ENCODE measurements at regions not wholly inside any gene's neighbourhood (a gene's known extent, or its start where the extent isn't known, plus 50 kb on each side); places are given as distances from the start of the nearest gene placed in this dataset.

- no peaks in the 10 kb centered on the region for H3K4me1 ChIP-seq (ENCODE audit: control insufficient read depth, insufficient read depth, low read length)
- no peaks in the 10 kb centered on the region for H3K27me3 ChIP-seq (ENCODE audit: control insufficient read depth, insufficient read depth, low read length)
- no peaks in the 10 kb centered on the region for H3K9me3 ChIP-seq (replicated peaks; ENCODE audit: control insufficient read depth, low read depth, low read length)
- H3K4me3 ChIP-seq (ENCODE audit: low read length), result no peak overlapping the region
- no peak overlapping the region for H3K27ac ChIP-seq (ENCODE audit: low read length)
- DNase-seq, result no peak
- no peaks in the 10 kb centered on the region for H3K36me3 ChIP-seq (ENCODE audit: control insufficient read depth, insufficient read depth, low read length)
These were observed 258.6 kb upstream of the GRM7 start for GRCh38 chr3:6602329-6602728.

GRCh38 chr3:6605227-6605626 is 255.7 kb upstream of the GRM7 start:
- Histone ChIP-seq H3K4me3 (ENCODE audit: low read length) (no peak overlapping the region), H3K27ac (ENCODE audit: low read length) (no peak overlapping the region), H3K4me1 (ENCODE audit: control insufficient read depth, insufficient read depth, low read length) (no peaks in the 10 kb centered on the region), H3K36me3 (ENCODE audit: control insufficient read depth, insufficient read depth, low read length) (no peaks in the 10 kb centered on the region), H3K27me3 (ENCODE audit: control insufficient read depth, insufficient read depth, low read length) (no peaks in the 10 kb centered on the region), H3K9me3 (replicated peaks; ENCODE audit: control insufficient read depth, low read depth, low read length) (no peaks in the 10 kb centered on the region)
- no peak for DNase-seq
- no CpG with 5 or more reads among the region's 3 CpGs for WGBS (ENCODE audit: insufficient coverage)

GRCh38 chr3:6608843-6609242 is 252.1 kb upstream of the GRM7 start:
- H3K36me3 ChIP-seq (ENCODE audit: control insufficient read depth, insufficient read depth, low read length), result no peaks in the 10 kb centered on the region
- no peaks in the 10 kb centered on the region for H3K9me3 ChIP-seq (replicated peaks; ENCODE audit: control insufficient read depth, low read depth, low read length)
- 80% methylated on average over 1 of the region's 4 CpGs for WGBS (ENCODE audit: insufficient coverage)
- H3K4me3 ChIP-seq (ENCODE audit: low read length), result no peak overlapping the region
- H3K27ac ChIP-seq (ENCODE audit: low read length), result no peak overlapping the region
- H3K27me3 ChIP-seq (ENCODE audit: control insufficient read depth, insufficient read depth, low read length), result no peaks in the 10 kb centered on the region
- DNase-seq, result no peak
- H3K4me1 ChIP-seq (ENCODE audit: control insufficient read depth, insufficient read depth, low read length), result no peaks in the 10 kb centered on the region

GRCh38 chr3:6612034-6612616 is 248.8 kb upstream of the GRM7 start:
- Histone ChIP-seq H3K4me1 (ENCODE audit: control insufficient read depth, insufficient read depth, low read length) (no peaks in the 10 kb centered on the region), H3K4me3 (ENCODE audit: low read length) (no peak overlapping the region), H3K36me3 (ENCODE audit: control insufficient read depth, insufficient read depth, low read length) (no peaks in the 10 kb centered on the region), H3K27ac (ENCODE audit: low read length) (no peak overlapping the region), H3K9me3 (replicated peaks; ENCODE audit: control insufficient read depth, low read depth, low read length) (no peaks in the 10 kb centered on the region), H3K27me3 (ENCODE audit: control insufficient read depth, insufficient read depth, low read length) (no peaks in the 10 kb centered on the region)
- DNase-seq, result no peak
- WGBS (ENCODE audit: insufficient coverage), result no CpG with 5 or more reads among the region's 4 CpGs

DNA sequence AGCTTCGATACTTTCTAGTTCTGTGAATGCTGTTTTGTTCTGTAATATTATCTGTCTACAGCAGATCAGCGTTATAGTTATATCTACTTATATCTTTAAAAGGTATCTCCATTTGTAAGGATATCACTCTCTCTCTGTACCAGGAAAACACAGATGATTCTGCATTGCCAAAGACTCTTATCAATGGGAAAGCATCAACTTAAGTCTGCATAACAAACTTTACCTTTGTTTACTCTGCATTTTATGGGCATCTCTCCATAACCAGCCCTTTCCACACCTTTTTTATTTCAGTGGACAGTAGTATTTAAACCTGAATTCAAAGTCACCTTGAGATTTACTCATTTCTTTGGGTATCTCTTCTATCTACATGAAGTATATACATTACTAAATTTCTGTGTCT is 238.7 kb upstream of the GRM7 start:
- Histone ChIP-seq H3K4me3 (ENCODE audit: low read length) (no peak overlapping the region), H3K27me3 (ENCODE audit: control insufficient read depth, insufficient read depth, low read length) (no peaks in the 10 kb centered on the region), H3K9me3 (replicated peaks; ENCODE audit: control insufficient read depth, low read depth, low read length) (no peaks in the 10 kb centered on the region), H3K27ac (ENCODE audit: low read length) (no peak overlapping the region), H3K36me3 (ENCODE audit: control insufficient read depth, insufficient read depth, low read length) (no peaks in the 10 kb centered on the region), H3K4me1 (ENCODE audit: control insufficient read depth, insufficient read depth, low read length) (no peaks in the 10 kb centered on the region)
- WGBS (ENCODE audit: insufficient coverage), result no CpG with 5 or more reads among the region's 2 CpGs
- DNase-seq, result no peak

- Histone ChIP-seq H3K27ac (ENCODE audit: low read length) (no peak overlapping the region), H3K36me3 (ENCODE audit: control insufficient read depth, insufficient read depth, low read length) (no peaks in the 10 kb centered on the region), H3K4me1 (ENCODE audit: control insufficient read depth, insufficient read depth, low read length) (no peaks in the 10 kb centered on the region), H3K9me3 (replicated peaks; ENCODE audit: control insufficient read depth, low read depth, low read length) (no peaks in the 10 kb centered on the region), H3K27me3 (ENCODE audit: control insufficient read depth, insufficient read depth, low read length) (no peaks in the 10 kb centered on the region), H3K4me3 (ENCODE audit: low read length) (no peak overlapping the region)
- no CpG with 5 or more reads among the region's 1 CpG for WGBS (ENCODE audit: insufficient coverage)
- DNase-seq, result no peak
These were observed 238.2 kb upstream of the GRM7 start for GRCh38 chr3:6622712-6623111.

GRCh38 chr3:6631376-6631775 is 229.5 kb upstream of the GRM7 start:
- DNase-seq, result no peak
- H3K4me1 ChIP-seq (ENCODE audit: control insufficient read depth, insufficient read depth, low read length), result no peaks in the 10 kb centered on the region
- H3K9me3 ChIP-seq (replicated peaks; ENCODE audit: control insufficient read depth, low read depth, low read length), result no peaks in the 10 kb centered on the region
- no peaks in the 10 kb centered on the region for H3K36me3 ChIP-seq (ENCODE audit: control insufficient read depth, insufficient read depth, low read length)
- H3K4me3 ChIP-seq (ENCODE audit: low read length), result no peak overlapping the region
- no peaks in the 10 kb centered on the region for H3K27me3 ChIP-seq (ENCODE audit: control insufficient read depth, insufficient read depth, low read length)
- WGBS (ENCODE audit: insufficient coverage), result 60% methylated on average over 2 of the region's 6 CpGs
- no peak overlapping the region for H3K27ac ChIP-seq (ENCODE audit: low read length)

- WGBS (ENCODE audit: insufficient coverage), result no CpG with 5 or more reads among the region's 1 CpG
- Histone ChIP-seq H3K27ac (ENCODE audit: low read length) (no peak overlapping the region), H3K9me3 (replicated peaks; ENCODE audit: control insufficient read depth, low read depth, low read length) (no peaks in the 10 kb centered on the region), H3K4me1 (ENCODE audit: control insufficient read depth, insufficient read depth, low read length) (no peaks in the 10 kb centered on the region), H3K36me3 (ENCODE audit: control insufficient read depth, insufficient read depth, low read length) (no peaks in the 10 kb centered on the region), H3K27me3 (ENCODE audit: control insufficient read depth, insufficient read depth, low read length) (no peaks in the 10 kb centered on the region), H3K4me3 (ENCODE audit: low read length) (no peak overlapping the region)
- no peak for DNase-seq
These were observed 220.0 kb upstream of the GRM7 start for GRCh38 chr3:6640907-6641306.

DNA sequence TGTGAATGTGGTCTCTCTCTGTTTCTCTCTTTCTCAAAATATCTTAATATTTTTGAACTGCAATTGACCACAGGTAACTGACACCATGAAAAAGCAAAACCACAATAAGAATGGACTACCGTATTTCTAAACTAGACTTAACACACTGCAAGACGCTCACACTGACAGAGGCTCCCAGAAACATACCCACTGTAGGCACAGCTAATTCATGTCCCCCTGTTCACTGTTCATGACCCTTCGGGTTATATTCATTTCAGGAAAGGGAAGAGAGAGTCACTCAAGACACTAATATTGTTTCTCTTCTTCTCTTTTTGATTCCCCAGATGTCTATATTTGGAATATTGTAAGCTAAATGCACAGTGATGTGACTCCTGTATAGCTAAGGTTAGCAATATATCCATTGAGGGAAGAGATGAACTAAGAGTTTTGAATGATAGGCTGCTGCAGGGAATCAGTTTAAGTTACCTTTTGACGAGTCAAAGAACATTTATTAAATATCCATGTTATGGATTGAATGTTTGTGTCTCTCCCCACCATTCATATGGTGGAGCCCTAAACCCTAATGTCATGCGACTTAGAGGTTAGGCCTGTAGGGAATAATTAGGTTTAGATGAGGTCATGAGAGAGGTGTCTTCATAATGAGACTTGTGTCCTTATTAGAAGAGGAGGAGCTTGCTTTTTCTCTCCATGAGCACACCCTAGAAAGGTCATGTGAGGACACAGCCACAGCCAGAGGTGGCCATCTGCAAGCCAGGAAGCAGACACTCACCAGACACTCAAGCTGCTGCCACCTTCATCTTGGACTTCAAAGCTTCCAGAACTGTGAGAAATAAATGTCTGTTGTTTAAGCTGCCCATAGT is 216.6 kb upstream of the GRM7 start:
- no peak for DNase-seq
- Histone ChIP-seq H3K36me3 (ENCODE audit: control insufficient read depth, insufficient read depth, low read length) (no peaks in the 10 kb centered on the region), H3K4me1 (ENCODE audit: control insufficient read depth, insufficient read depth, low read length) (no peaks in the 10 kb centered on the region), H3K27me3 (ENCODE audit: control insufficient read depth, insufficient read depth, low read length) (no peaks in the 10 kb centered on the region), H3K27ac (ENCODE audit: low read length) (no peak overlapping the region), H3K4me3 (ENCODE audit: low read length) (no peak overlapping the region), H3K9me3 (replicated peaks; ENCODE audit: control insufficient read depth, low read depth, low read length) (no peaks in the 10 kb centered on the region)
- WGBS (ENCODE audit: insufficient coverage), result 100% methylated on average over 1 of the region's 5 CpGs

DNA sequence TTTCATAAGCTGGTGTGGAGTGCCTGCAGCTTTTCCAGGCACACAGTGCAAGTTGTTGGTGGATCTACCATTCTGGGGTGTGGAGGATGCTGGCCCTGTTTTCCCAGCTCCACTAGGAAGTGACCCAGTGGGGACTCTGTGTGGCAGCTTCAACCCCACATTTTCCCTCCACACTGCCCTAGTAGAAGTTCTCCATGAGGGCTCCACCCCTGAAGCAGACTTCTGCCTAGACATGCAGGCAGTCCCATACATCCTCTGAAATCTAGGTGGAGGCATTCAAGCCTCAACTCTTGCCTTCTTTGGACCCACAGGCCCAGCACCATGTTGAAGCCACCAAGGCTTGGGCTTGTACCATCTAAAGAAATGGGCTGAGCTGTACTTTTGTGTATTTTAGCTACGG is 206.2 kb upstream of the GRM7 start:
- Histone ChIP-seq H3K4me1 (ENCODE audit: control insufficient read depth, insufficient read depth, low read length) (no peaks in the 10 kb centered on the region), H3K9me3 (replicated peaks; ENCODE audit: control insufficient read depth, low read depth, low read length) (peaks cover 15% of the 10 kb centered on the region), H3K27ac (ENCODE audit: low read length) (no peak overlapping the region), H3K36me3 (ENCODE audit: control insufficient read depth, insufficient read depth, low read length) (no peaks in the 10 kb centered on the region), H3K4me3 (ENCODE audit: low read length) (no peak overlapping the region), H3K27me3 (ENCODE audit: control insufficient read depth, insufficient read depth, low read length) (no peaks in the 10 kb centered on the region)
- DNase-seq, result no peak
- WGBS (ENCODE audit: insufficient coverage), result 100% methylated on average over 1 of the region's 1 CpG

Measured in muscle of leg (tissue), 3 donors.